Loucy (cell line): ENCODE measurements at regions not wholly inside any gene's neighbourhood (a gene's known extent, or its start where the extent isn't known, plus 50 kb on each side); places are given as distances from the start of the nearest gene placed in this dataset.

Source experiments
- H2AFZ ChIP-seq: fragments of 200-600 bp; sonication (generic); 2 replicates; pipeline ENCODE4 v1.6.0; 2016; ENCODE audit warnings: antibody characterized with exemption, mild to moderate bottlenecking, low read length, moderate library complexity
- H3F3A ChIP-seq: fragments of 200-600 bp; 2 replicates; pipeline ENCODE4 v1.6.0; 2016; ENCODE audit warnings: antibody characterized with exemption, low read depth, mild to moderate bottlenecking
- H3K27me3 ChIP-seq: fragments of 200-600 bp; sonication (generic); 2 replicates; pipeline ENCODE4 v1.6.1; 2014; ENCODE audit warnings: low read length, mild to moderate bottlenecking; ENCODE audit not compliant: insufficient read depth, poor library complexity, severe bottlenecking
- H3K36me3 ChIP-seq: fragments of 200-600 bp; sonication (generic); 2 replicates; pipeline ENCODE4 v1.6.1; 2016; ENCODE audit warnings: low read length; ENCODE audit not compliant: insufficient read depth
- H3K4me1 ChIP-seq: fragments of 200-600 bp; sonication (generic); 2 replicates; pipeline ENCODE4 v1.5.1; 2014; ENCODE audit warnings: low read length, mild to moderate bottlenecking; ENCODE audit not compliant: insufficient read depth, poor library complexity, severe bottlenecking
- H3K4me2 ChIP-seq: fragments of 200-600 bp; sonication (generic); 2 replicates; pipeline ENCODE4 v1.6.0; 2014; ENCODE audit warnings: antibody characterized with exemption, low read length, low read depth, mild to moderate bottlenecking; ENCODE audit not compliant: poor library complexity, severe bottlenecking
- H3K4me3 ChIP-seq: fragments of 200-600 bp; sonication (generic); 2 replicates; pipeline ENCODE4 v1.5.1; 2014; ENCODE audit warnings: low read length, mild to moderate bottlenecking, mixed read lengths; ENCODE audit not compliant: poor library complexity, severe bottlenecking
- H3K79me2 ChIP-seq: fragments of 200-600 bp; sonication (generic); 2 replicates; pipeline ENCODE4 v1.6.1; 2014; ENCODE audit warnings: low read length; ENCODE audit not compliant: insufficient read depth
- H3K9ac ChIP-seq: fragments of 200-600 bp; sonication (generic); 2 replicates; pipeline ENCODE4 v1.6.0; 2014; ENCODE audit warnings: mild to moderate bottlenecking, low read depth, low read length, moderate library complexity; ENCODE audit not compliant: poor library complexity, severe bottlenecking
- H3K9me2 ChIP-seq: fragments of 200-600 bp; sonication (generic); replicated peaks from 2 replicates; pipeline ENCODE4 v1.6.1; 2016; ENCODE audit warnings: low read depth, low read length, mixed read lengths
- H3K9me3 ChIP-seq: fragments of 200-600 bp; sonication (generic); 2 replicates; pipeline ENCODE4 v1.6.1; 2014; ENCODE audit warnings: mild to moderate bottlenecking, antibody characterized with exemption, low read length, low read depth; ENCODE audit not compliant: insufficient read depth
- H4K20me1 ChIP-seq: fragments of 200-600 bp; sonication (generic); 2 replicates; pipeline ENCODE4 v1.6.0; 2014; ENCODE audit warnings: antibody characterized with exemption, low read length, mild to moderate bottlenecking; ENCODE audit not compliant: insufficient read depth, poor library complexity, severe bottlenecking
- EZH2phosphoT487 ChIP-seq: fragments of 200-600 bp; IDR thresholded peaks from 2 replicates; pipeline ENCODE4 v1.6.1; 2018; ENCODE audit warnings: antibody characterized with exemption, mild to moderate bottlenecking, moderate library complexity, borderline replicate concordance
- TF ChIP-seq, protein P1 (sequence below): fragments of 200-600 bp; sonication (generic); conservative IDR thresholded peaks from 2 replicates; pipeline ENCODE4 v1.5.1; 2014; ENCODE audit warnings: mild to moderate bottlenecking, antibody characterized with exemption, low read length

DNA sequence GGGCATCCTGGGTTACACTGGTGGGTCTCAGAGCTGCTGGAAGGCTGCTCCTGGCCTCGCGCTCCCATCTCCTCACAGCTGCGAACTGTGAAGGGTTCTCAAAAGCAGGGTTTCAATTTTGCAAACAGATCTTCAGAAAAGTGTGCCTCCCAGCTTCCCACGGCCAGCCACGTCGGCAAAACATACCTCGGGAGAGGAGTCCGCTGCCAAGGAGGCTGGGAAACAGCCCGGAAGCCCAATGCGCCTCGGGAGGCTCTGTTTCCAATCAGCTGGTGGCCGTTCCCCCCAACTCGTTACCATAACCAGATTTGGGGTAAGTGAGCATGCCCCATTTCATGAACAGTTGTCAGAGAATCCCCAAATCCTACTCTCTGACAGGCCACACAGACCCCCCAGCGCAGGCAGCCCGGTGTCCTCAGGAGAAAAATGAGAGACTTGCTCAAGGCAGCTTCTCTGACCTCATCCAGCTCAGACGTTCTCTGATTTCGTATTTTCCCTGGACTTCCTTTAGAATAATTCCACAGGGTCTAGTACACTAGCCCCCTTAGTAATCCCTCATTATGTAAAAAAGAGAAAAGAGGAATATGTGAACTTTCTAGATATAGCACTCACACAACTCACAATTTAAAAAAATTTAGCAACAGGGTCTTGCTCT is 98.4 kb downstream of the SNX5 start:
- H3K36me3 ChIP-seq: no peaks in the 10 kb centered on the region
- no peaks in the 10 kb centered on the region for H3F3A ChIP-seq
- no peaks in the 10 kb centered on the region for H3K9me3 ChIP-seq
- no peaks in the 10 kb centered on the region for H3K9me2 ChIP-seq
- H3K4me3 ChIP-seq: no peak overlapping the region
- TF ChIP-seq EZH2phosphoT487: no peak
- TF ChIP-seq, protein P1, sequence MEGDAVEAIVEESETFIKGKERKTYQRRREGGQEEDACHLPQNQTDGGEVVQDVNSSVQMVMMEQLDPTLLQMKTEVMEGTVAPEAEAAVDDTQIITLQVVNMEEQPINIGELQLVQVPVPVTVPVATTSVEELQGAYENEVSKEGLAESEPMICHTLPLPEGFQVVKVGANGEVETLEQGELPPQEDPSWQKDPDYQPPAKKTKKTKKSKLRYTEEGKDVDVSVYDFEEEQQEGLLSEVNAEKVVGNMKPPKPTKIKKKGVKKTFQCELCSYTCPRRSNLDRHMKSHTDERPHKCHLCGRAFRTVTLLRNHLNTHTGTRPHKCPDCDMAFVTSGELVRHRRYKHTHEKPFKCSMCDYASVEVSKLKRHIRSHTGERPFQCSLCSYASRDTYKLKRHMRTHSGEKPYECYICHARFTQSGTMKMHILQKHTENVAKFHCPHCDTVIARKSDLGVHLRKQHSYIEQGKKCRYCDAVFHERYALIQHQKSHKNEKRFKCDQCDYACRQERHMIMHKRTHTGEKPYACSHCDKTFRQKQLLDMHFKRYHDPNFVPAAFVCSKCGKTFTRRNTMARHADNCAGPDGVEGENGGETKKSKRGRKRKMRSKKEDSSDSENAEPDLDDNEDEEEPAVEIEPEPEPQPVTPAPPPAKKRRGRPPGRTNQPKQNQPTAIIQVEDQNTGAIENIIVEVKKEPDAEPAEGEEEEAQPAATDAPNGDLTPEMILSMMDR: no peak
- no peak overlapping the region for H2AFZ ChIP-seq
- H3K4me1 ChIP-seq: no peaks in the 10 kb centered on the region
- no peaks in the 10 kb centered on the region for H3K27me3 ChIP-seq
- no peak overlapping the region for H3K4me2 ChIP-seq
- no peak overlapping the region for H3K9ac ChIP-seq
- no peaks in the 10 kb centered on the region for H4K20me1 ChIP-seq
- no peaks in the 10 kb centered on the region for H3K79me2 ChIP-seq

DNA sequence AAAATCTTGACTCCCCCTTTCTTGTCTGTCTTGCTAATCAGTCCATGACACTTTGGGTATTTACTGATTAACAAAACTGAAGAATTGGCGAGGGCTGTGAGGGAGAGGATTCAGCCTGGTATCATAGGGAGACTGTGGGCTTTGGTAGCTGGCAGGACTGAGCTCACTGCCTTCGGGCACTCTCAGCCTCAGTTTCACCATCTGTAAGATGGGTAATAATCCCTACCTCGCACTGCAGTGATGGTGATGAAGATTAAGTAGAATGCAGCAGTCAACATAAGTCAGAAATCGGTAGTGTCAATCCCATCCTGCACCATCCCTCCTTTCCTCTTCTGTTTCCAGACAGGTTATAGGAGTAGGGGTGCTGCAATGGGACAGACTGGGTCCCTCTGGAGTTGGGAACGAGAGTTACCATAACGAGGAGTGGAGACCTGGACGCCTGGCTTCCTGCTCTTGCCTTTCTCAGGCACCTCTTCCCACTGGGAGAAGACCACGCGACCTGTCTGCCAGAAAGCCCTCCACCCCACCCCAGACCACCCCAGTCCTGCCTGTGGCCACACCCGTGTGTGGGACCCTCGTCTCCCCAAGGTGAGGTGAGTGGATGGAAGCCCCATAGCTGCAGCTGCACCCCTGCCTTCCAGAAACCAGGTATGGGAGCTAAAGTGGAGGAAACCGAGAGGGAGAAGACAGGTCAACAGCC is 99.1 kb downstream of the SNX5 start:
- TF ChIP-seq, protein P1: no peak
- no peak for TF ChIP-seq EZH2phosphoT487
- no peak overlapping the region for H2AFZ ChIP-seq

DNA sequence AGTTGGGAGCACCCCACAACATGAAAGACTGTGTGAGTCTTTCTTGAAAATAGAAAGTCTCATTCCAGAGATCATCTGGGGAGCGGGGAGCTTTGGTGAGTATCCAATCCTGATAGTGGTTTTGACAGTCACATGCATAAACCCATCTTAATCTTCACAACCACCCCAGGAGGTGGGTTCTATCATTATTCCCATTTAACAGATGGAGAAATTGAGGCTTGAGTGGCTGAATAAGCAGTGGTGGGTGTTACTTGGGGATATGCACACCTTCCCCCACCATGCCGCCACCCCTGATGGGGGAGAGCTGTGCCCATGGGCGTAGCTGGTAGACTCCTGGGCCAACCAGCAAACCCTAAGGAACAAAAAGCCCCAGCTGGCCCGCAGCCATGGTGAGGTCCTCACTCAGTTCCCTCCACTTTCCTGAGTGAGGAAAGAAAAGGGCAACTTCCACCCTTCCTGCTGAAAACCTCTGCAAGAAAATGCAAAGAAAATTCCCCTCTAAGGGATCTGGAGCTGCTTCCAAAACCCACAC is 99.8 kb downstream of the SNX5 start:
- no peaks in the 10 kb centered on the region for H3K9me2 ChIP-seq
- no peaks in the 10 kb centered on the region for H3K79me2 ChIP-seq
- no peaks in the 10 kb centered on the region for H3K4me1 ChIP-seq
- H3K9me3 ChIP-seq: no peaks in the 10 kb centered on the region
- H3K9ac ChIP-seq: no peak overlapping the region
- H3K4me2 ChIP-seq: no peak overlapping the region
- no peaks in the 10 kb centered on the region for H3K27me3 ChIP-seq
- H2AFZ ChIP-seq: no peak overlapping the region
- no peak overlapping the region for H3K4me3 ChIP-seq
- no peaks in the 10 kb centered on the region for H3K36me3 ChIP-seq
- no peaks in the 10 kb centered on the region for H3F3A ChIP-seq
- TF ChIP-seq EZH2phosphoT487: no peak
- TF ChIP-seq, protein P1: no peak
- no peaks in the 10 kb centered on the region for H4K20me1 ChIP-seq

More for the DNA sequence above, 99.1 kb downstream of the SNX5 start:
- Histone ChIP-seq H3K36me3 (no peaks in the 10 kb centered on the region), H3K9ac (no peak overlapping the region), H3K4me1 (no peaks in the 10 kb centered on the region), H3K9me3 (no peaks in the 10 kb centered on the region), H3F3A (no peaks in the 10 kb centered on the region), H3K9me2 (no peaks in the 10 kb centered on the region), H3K79me2 (no peaks in the 10 kb centered on the region), H4K20me1 (no peaks in the 10 kb centered on the region), H3K4me3 (no peak overlapping the region), H3K27me3 (no peaks in the 10 kb centered on the region), H3K4me2 (no peak overlapping the region)
